ENCODE measurements at regions not wholly inside any gene's neighbourhood (a gene's known extent, or its start where the extent isn't known, plus 50 kb on each side); places are given as distances from the start of the nearest gene placed in this dataset.

DNA sequence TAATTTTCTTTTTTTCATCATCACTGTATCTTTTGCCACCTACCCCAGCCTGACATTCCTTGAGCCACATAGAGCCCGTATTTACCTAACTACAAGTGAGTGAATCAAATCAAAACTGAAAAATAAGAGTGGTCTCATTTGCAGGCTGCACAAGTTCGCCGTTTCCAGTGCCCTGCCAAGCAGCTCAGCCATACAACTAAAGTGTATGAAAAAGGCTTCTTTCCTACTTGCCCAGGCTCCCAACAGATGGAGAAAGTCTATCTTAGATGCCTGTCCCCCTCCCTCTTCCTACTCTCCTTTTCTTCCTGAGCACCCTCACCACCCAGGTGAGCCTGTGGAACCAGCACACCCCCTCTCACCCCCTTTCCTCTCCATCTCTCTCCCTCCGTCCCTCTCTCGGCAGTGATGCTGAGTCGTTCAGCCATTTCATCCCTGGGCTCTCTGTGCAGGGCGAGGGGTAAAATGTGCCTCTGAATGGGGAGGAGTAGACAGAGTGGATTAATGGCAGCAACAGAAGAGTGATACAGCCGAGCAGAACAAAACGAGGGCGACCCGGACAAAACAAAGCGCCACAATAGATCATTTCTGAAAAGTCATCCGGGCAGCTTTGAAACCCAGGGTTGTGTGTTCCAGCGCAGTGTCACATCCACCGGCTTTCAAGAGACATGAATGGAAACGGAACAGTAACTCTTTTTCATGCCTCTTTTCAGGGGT is 65.0 kb upstream of the POU3F3 start:
- no peak for DNase-seq (ENCODE audit: extremely low read depth in 1 of 2, low read depth in 1 of 2)

- DNase-seq (ENCODE audit: extremely low read depth in 1 of 2, low read depth in 1 of 2) = no peak
These were observed 63.7 kb upstream of the POU3F3 start for GRCh38 chr2:104790100-104790811.

DNA sequence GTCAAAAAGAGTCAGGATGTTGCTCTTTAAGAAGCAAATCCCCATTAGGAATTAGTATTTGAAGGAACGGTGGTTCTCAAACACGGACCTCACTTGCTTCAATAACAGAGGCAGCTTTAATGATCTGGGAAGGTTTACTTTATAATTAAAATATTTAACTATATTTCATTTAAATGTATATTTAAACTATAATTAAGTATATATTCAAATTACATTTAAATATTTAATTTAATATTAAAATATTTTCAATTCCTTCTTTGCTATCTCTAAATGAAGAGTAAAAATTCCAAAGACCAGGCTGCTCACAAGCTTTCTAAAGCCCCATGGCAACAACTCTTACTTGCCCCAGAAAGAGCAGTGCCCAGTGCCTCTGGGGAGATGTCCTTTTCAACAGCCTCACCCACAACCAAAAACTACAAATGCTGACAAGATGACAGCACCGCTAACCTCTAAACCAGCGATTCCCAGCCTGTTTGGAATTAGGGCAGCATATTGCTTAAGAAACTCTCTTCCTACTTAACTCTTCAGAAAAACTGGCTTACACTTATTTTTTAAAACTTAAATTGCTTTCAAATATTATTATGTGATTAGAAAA is 62.9 kb upstream of the POU3F3 start:
- DNase-seq (ENCODE audit: extremely low read depth in 1 of 2, low read depth in 1 of 2) = no peak

DNA sequence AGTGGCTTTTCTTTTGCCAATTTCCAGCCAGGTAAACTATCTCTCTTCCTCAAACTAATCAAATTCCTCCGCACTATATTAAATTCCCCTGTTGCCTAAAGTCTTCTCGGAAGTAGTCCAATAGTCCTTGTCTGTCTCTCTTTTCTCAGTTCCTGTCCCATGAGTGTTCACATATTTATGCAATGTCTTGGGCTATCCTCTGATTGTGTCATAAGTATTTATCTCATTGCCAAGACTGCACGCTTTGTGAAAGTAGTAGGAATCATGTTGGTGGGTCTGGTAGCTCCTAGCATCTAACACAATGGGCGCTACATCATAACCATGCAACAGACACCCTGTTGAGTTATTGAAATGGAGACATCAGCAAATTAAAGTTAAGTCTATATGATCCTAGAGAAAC is 59.9 kb upstream of the POU3F3 start:
- no peak for DNase-seq (ENCODE audit: extremely low read depth in 1 of 2, low read depth in 1 of 2)

- DNase-seq (ENCODE audit: extremely low read depth in 1 of 2, low read depth in 1 of 2) = no peak
These were observed 59.5 kb upstream of the POU3F3 start for GRCh38 chr2:104794441-104794840.

All from stimulated activated CD8-positive, alpha-beta memory T cell treated with anti-CD3 and anti-CD28 coated beads, Interleukin-7, amount 100 ng/mL, for 48 hours (primary cell).